NCI-H2107 (cell line): ENCODE measurements at regions not wholly inside any gene's neighbourhood (a gene's known extent, or its start where the extent isn't known, plus 50 kb on each side); places are given as distances from the start of the nearest gene placed in this dataset.
"Not testable (repeated sequence)": the region's sequence is repeated elsewhere in the genome, so short reads cannot be mapped to it uniquely, and the experiment has no call there.

Source experiments
- DNase-seq: peaks from one replicate; lab custom pipeline; 2025; lab: John Stamatoyannopoulos, UW

DNA sequence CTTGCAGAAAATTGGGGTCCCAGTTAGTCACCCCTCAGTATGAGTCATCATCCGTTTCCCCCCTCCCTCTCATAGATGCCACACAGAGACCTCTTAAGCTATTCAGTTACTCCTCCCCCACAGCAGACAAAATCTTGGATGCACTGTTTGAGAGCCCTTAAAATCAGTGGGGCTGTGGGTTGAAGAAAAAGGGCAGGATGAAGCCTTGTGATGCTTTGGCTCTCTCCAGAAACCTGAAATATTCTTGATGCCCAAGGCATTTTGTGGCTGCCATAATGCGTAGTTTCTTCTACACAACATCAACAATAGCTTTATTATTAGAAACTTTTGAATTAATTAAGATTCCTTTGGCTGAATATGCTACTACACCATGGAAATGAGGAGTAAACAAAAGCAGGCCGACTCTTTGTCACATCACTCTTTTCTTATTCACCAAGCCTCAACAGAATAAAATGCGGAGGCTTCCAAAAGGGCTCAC lies 133.8 kb downstream of the MRPS30 start:
- no peak for DNase-seq

DNA sequence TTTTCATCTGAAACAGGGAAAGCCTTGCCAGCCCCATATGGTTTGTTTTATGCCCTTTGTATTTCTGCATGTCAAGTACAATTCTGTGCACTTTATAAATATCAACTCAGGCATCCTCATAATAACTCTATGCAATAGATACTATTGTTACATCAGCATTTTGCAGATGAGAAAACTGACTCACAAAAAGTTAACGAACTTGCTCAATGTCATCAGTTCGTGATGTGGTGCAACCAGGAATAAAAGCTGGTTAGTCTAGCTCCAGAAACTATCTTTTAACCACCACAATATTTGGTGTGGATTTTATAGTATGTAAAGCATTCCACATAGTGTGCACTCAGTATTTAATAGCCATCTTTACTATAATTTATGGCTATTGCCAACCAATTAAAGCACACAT lies 134.9 kb downstream of the MRPS30 start:
- no peak for DNase-seq

- DNase-seq = no peak
Observed at GRCh38 chr5:44945743-44946142, 137.0 kb downstream of the MRPS30 start.

DNA sequence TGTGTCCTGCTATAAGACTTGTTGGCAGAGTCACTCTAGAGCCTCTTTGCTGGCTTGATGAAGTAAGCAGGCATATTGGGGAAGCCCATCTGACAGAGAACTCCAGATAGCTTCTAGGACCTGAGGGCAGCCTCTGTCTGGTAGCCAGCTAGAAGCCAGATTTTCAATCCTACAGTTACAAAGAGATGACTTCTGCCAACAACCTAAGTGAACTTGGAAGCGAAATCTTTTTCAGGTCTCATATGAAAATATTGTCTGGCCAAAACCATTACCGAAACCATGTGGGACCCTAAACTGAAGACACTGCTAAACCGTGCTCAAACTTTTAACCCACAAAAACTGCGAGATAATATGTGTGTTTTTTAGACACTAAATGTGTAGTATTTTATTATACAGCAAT lies 140.9 kb downstream of the MRPS30 start:
- DNase-seq = no peak

DNA sequence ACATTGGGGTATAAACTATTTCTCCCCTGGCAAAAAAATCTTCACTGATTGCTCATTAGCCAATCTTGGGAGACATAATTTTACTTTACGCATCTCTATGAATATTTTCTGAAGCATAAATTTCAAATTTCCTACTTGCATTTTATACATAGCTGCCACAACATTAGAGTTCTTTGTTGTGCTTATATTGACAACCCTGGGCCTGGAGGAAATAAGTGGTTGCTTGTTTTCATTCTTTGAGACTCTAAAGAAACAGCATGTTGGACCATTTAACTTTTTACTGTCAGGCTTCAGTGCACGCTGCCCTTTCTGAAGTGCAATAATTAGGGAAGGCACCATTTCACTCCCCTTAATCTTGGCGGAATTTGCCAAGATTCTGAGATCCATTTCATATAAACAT lies 142.6 kb downstream of the MRPS30 start:
- DNase-seq = no peak

DNA sequence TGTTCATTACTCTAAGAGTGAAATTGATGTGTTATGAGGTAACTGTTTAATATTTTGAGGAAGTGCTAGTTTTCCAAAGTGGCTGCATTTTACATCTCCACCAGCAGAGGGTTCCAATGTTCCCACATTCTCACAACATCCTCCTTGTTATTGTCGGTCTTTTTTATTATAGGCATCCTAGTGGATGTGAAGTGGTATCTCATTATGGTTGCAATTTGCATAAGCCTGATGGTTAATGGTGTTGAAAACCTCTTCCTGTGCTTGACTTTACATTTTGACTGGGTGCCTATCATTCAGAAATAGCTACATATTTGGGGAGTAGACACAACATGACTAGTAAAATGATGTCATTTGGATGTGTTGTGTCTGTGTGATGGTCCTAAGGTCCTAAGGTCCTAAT lies 143.6 kb downstream of the MRPS30 start:
- DNase-seq = peak; percentile 41

GRCh38 chr5:44953078-44953477 lies 144.3 kb downstream of the MRPS30 start:
- no peak for DNase-seq

DNA sequence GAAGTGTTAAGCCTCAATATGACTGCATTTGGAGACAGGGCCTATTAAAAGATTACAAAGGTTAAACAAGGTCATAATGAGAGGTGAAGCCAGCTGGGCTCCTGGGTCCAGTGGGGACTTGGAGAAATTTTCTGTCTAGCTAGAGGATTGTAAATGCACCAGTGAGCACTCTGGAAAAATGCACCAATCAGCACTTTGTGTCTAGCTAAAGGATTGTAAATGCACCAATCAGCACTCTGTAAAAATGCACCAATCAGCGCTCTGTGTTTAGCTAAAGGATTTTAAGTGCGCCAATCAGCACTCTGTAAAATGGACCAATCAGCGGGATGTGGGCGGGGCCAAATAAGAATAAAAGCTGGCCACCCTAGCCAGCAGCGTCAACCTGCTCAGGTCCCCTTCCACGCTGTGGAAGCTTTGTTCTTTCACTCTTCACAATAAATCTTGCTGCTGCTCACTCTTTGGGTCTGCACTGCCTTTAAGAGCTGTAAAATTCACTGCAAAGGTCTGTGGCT lies 150.3 kb downstream of the MRPS30 start:
- not testable (repeated sequence) for DNase-seq

GRCh38 chr5:44969825-44970224 lies 161.1 kb downstream of the MRPS30 start:
- DNase-seq = no peak

- not testable (repeated sequence) for DNase-seq
Observed at GRCh38 chr5:44970963-44971362, 162.2 kb downstream of the MRPS30 start.

- DNase-seq = no peak
Observed at GRCh38 chr5:44974813-44975212, 166.1 kb downstream of the MRPS30 start.

DNA sequence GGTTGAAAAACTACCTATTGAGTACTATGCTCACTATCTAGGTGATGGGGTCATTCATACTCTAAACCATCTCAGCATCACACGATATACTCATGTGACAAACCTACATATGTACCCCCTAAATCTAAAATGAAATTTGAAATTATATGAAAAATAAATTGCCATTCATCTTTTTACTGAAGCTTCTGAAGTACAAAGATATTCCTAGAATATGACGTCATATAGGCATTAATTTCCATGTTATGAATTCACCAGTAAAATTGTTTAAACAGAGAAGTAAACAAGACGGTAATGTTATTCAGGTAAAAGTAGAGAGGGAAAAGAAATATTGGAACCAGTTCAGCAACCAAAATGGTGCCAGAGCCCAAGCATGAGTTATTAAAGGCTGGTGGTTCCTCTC lies 173.0 kb downstream of the MRPS30 start:
- no peak for DNase-seq

DNA sequence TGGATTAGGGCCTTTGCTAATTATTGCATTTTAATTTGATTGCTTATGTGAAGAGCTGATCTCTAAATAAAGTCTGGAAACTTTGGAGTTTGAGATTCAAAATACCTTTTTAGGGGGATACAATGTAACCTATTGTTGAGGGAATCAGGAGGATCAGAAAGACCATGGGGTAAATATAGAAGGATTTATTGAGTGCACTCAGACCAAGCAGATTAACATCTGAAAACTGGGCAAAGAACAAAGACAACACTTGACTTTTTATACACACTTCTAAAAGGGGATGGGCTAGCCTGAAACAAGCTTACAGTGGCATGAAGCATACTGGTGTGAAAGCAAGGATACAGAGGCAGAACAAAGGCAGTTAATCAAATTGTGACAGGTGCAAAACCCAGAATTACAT lies 174.3 kb downstream of the MRPS30 start:
- DNase-seq = no peak

DNA sequence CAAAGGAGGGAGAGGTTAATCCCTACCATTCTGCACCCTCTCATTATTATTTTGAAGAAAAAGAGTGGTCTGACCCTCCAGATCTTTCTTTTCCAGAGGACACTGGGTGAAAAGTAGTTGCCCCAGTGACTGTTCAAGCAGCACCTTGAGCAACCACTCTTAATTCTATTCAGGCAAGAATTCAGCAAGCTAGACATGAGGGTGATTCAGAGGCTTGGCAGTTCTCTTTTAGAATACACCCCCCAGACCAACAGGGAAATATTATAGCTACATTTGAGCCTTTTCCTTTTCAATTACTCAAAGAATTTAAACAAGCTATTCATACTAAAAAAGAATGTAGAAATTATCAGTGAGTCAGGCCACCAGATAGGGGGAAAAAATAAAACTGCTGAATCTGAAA lies 178.3 kb downstream of the MRPS30 start:
- DNase-seq = no peak

- DNase-seq = no peak
Observed at GRCh38 chr5:44991693-44992092, 182.9 kb downstream of the MRPS30 start.

DNA sequence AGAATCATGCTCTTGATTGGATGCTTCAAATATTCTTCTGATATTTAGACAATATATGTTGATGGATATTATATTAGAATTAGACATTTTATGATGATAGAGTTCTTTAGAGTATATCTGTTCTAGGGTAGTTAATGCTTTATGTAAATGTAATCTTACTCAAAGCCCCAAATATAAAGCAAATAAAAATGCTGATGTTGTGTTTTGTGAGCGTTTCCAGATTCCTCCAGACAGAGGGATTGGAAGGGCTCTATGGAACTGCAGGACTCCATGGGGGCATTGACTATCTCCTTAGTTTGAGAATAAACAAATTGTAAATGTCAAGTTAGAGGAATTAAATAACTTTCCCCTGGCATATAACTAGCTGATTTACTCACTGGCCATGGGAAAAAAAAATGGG lies 184.5 kb downstream of the MRPS30 start:
- DNase-seq = no peak

DNA sequence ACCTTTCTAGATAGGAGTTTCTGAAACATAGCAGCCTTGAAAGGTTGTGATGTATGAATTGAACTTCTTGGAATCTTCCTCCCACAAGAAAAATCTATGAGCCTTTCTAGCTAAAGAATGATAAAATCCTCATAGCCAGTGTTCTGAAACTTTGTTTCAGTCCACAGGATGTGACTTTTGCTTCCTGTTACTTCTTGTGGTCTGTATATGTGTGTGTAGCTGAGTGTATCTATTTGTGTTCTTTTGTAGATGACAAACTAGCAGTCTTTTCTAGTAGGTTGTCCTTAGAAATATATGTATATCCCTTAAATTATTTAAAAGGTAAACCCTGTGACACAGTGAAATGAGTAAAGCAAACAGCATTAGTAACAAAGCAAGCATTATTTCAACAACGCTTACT lies 188.8 kb downstream of the MRPS30 start:
- DNase-seq = no peak

- DNase-seq = not testable (repeated sequence)
Observed at GRCh38 chr5:45007102-45007501, 198.4 kb downstream of the MRPS30 start.

GRCh38 chr5:45017568-45017967 lies 208.8 kb downstream of the MRPS30 start:
- no peak for DNase-seq

- no peak for DNase-seq
Observed at GRCh38 chr5:45029553-45029952, 220.8 kb downstream of the MRPS30 start.

GRCh38 chr5:45035991-45036390 lies 227.2 kb downstream of the MRPS30 start:
- DNase-seq = no peak

DNA sequence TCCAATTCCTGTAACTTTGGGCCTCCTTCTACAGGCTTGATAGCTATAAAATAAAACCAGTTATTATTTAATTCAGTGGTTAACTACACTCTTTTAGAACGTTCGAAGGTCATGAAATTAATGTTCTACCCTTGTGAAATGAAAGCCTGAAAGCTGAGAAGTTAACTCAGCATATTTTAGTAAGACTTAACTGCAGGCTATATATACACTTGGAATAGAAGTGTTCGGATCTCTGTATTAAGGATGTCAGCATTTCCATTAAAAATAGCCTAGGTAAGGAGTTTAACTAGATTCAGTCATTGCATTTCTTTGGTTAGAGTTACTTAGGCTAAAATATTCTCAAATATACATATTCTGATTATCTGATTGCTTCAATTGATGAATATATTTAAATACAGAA lies 229.2 kb downstream of the MRPS30 start:
- DNase-seq = no peak

- peak; percentile 50 for DNase-seq
Observed at GRCh38 chr5:45038366-45038987, 229.7 kb downstream of the MRPS30 start.

GRCh38 chr5:45042283-45042682 lies 233.5 kb downstream of the MRPS30 start:
- DNase-seq = no peak
